ENCODE measurements at regions not wholly inside any gene's neighbourhood (a gene's known extent, or its start where the extent isn't known, plus 50 kb on each side); places are given as distances from the start of the nearest gene placed in this dataset.

DNA sequence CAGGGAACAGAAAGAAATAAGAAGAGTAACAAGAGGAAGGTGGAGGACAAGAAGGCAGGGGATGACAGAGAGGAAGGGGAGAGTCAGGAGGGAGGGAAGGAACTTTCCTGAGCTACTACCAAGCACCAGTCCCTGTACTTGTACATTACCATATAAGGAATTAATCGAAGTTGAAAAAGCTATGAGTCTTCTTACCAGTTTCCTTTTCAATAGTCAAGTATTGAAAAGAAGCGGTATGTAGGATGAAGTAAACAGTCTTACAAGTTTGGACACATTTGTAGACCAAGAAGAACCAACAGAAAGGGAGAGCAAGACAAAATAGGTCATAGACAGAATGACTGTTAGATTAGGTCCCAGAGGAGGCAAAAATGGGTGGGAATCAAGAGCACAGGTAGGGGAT, 629.7 kb upstream of the DIPK2B start:
- H3K4me1 Mint-ChIP-seq (ENCODE audit: low read depth), result peaks cover 46% of the 10 kb centered on the region

DNA sequence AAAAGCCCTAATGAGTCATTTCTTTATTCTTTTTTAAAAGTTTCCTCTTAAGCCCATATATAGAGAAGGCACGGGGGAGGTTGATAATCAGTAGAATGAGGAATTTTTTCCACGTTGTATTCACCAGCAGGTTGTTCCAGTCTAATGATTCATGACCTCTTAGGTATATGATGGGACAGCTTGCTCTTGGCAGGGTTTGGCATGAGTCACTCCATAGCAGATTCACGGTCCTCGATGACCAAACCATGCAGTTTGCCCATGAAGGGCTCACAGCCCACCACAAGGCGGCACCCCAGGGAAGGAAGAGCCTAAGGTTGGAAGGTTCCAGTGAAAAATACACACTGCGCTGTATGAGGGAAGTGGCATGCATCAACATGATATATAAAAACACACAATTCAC, 623.8 kb upstream of the DIPK2B start:
- peaks cover 39% of the 10 kb centered on the region for H3K4me1 Mint-ChIP-seq (ENCODE audit: low read depth)
- DNase-seq, result peak; percentile 94

More for the DNA sequence above, 629.7 kb upstream of the DIPK2B start:
- no peaks in the 10 kb centered on the region; the same call in none of the 2 replicates for H3K27me3 Mint-ChIP-seq (ENCODE audit: insufficient read depth)
- peaks cover 19% of the 10 kb centered on the region for H3K36me3 Mint-ChIP-seq (ENCODE audit: low read depth)
- H3K9me3 Mint-ChIP-seq, result no peaks in the 10 kb centered on the region
- no peak overlapping the region for H3K4me3 Mint-ChIP-seq
- TF ChIP-seq, protein P1, sequence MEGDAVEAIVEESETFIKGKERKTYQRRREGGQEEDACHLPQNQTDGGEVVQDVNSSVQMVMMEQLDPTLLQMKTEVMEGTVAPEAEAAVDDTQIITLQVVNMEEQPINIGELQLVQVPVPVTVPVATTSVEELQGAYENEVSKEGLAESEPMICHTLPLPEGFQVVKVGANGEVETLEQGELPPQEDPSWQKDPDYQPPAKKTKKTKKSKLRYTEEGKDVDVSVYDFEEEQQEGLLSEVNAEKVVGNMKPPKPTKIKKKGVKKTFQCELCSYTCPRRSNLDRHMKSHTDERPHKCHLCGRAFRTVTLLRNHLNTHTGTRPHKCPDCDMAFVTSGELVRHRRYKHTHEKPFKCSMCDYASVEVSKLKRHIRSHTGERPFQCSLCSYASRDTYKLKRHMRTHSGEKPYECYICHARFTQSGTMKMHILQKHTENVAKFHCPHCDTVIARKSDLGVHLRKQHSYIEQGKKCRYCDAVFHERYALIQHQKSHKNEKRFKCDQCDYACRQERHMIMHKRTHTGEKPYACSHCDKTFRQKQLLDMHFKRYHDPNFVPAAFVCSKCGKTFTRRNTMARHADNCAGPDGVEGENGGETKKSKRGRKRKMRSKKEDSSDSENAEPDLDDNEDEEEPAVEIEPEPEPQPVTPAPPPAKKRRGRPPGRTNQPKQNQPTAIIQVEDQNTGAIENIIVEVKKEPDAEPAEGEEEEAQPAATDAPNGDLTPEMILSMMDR (IDR thresholded peaks at IDR 0.05), result no peak
- DNase-seq, result no peak
- H3K27ac Mint-ChIP-seq, result peak overlapping the region; percentile 38

DNA sequence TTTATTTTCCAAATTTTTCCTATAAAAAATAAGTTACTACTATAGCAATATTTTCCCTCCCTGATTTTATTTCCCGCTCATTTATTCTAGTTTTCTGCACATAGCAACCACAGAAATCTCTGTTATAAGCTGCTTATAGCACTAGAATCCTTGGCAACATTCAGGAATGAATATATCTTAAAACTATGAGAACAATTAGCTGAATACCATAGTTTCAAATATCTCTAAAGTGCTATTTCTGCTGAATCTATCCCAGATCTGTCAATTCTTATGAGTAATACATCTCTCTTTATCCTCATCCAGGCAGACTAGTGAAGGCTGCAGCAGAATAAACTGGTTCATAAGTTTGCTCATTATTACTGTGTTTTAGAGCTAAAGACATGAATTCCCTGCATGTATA, 622.9 kb upstream of the DIPK2B start:
- TF ChIP-seq, protein P1 (IDR thresholded peaks at IDR 0.05), result no peak
- Mint-ChIP-seq H3K27me3 (ENCODE audit: insufficient read depth) (no peaks in the 10 kb centered on the region; the same call in 1 of the 2 replicates), H3K4me3 (no peak overlapping the region), H3K9me3 (no peaks in the 10 kb centered on the region), H3K27ac (peak overlapping the region; percentile 49), H3K36me3 (ENCODE audit: low read depth) (peaks cover 18% of the 10 kb centered on the region; the same call in 1 of the 2 replicates), H3K4me1 (ENCODE audit: low read depth) (peaks cover 37% of the 10 kb centered on the region)
- no peak for DNase-seq

More for the DNA sequence above, 623.8 kb upstream of the DIPK2B start:
- no peaks in the 10 kb centered on the region; the same call in 1 of the 2 replicates for H3K27me3 Mint-ChIP-seq (ENCODE audit: insufficient read depth)
- TF ChIP-seq, protein P1 (IDR thresholded peaks at IDR 0.05), result peak; percentile 84
- peak overlapping the region; percentile 36; the same call in 1 of the 2 replicates for H3K4me3 Mint-ChIP-seq
- peaks cover 13% of the 10 kb centered on the region; the same call in 1 of the 2 replicates for H3K36me3 Mint-ChIP-seq (ENCODE audit: low read depth)
- peak overlapping the region; percentile 72 for H3K27ac Mint-ChIP-seq
- no peaks in the 10 kb centered on the region for H3K9me3 Mint-ChIP-seq

DNA sequence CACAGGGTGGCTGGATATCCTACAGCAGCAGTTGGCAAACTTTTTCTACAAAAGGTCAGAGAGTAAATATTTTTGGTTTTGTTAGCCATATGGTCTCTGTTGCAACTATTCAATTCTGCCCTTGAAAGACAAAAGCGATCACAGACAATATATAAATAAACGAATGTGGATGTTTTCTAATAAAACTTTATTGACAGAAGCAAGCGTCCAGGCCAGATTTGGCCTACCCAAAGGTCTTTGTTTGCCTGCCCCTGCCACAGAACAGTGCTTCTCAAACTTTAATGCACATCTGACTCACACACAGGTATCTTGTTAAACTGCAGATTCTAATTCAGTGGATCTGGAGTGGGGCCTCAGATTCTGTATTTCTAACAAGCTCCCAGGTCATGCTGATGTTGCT, 621.4 kb upstream of the DIPK2B start:
- no peak for DNase-seq

DNA sequence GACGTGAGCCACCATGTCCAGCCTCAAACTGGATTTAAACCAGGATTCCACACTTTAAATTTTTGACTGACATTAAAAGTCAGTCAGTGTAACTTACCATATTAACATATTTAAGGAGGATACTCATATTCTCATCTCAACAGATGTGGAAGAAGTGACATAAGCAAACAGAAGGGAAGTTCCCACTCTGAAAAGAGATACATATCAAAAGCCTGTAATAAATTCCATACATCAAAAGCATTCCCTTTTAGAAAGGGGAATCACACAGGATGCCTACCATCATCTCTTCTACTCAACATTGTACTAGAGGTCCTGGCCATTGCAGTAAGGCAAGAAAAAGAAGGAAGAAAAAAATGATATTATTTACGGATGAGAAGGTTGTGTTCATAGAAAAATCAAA, 618.2 kb upstream of the DIPK2B start:
- Mint-ChIP-seq H3K36me3 (ENCODE audit: low read depth) (peaks cover 27% of the 10 kb centered on the region), H3K9me3 (no peaks in the 10 kb centered on the region), H3K27ac (no peak overlapping the region), H3K4me3 (no peak overlapping the region), H3K27me3 (ENCODE audit: insufficient read depth) (no peaks in the 10 kb centered on the region), H3K4me1 (ENCODE audit: low read depth) (peaks cover 30% of the 10 kb centered on the region)
- TF ChIP-seq, protein P1 (IDR thresholded peaks at IDR 0.05), result no peak
- DNase-seq, result no peak

More for the DNA sequence above, 621.4 kb upstream of the DIPK2B start:
- H3K9me3 Mint-ChIP-seq, result no peaks in the 10 kb centered on the region
- TF ChIP-seq, protein P1 (IDR thresholded peaks at IDR 0.05), result no peak
- H3K27me3 Mint-ChIP-seq (ENCODE audit: insufficient read depth), result no peaks in the 10 kb centered on the region; the same call in 1 of the 2 replicates
- peaks cover 32% of the 10 kb centered on the region for H3K4me1 Mint-ChIP-seq (ENCODE audit: low read depth)
- peaks cover 18% of the 10 kb centered on the region; the same call in 1 of the 2 replicates for H3K36me3 Mint-ChIP-seq (ENCODE audit: low read depth)
- H3K4me3 Mint-ChIP-seq, result no peak overlapping the region
- H3K27ac Mint-ChIP-seq, result no peak overlapping the region

Data from HFFc6 (cell line).